GM10266 (cell line): ENCODE measurements at regions not wholly inside any gene's neighbourhood (a gene's known extent, or its start where the extent isn't known, plus 50 kb on each side); places are given as distances from the start of the nearest gene placed in this dataset.

ENCODE experiments used
- DNase-seq: peaks from one replicate; pipeline ENCODE4 v3.0.0; 2012; ENCODE audit errors: extremely low spot score
- TF ChIP-seq, protein P1 (sequence below): IDR thresholded peaks from 2 replicates; pipeline ENCODE4 v1.5.1; 2012; ENCODE audit warnings: mild to moderate bottlenecking, low read depth; ENCODE audit not compliant: control insufficient read depth, insufficient read depth; ENCODE audit errors: missing control alignments

DNA sequence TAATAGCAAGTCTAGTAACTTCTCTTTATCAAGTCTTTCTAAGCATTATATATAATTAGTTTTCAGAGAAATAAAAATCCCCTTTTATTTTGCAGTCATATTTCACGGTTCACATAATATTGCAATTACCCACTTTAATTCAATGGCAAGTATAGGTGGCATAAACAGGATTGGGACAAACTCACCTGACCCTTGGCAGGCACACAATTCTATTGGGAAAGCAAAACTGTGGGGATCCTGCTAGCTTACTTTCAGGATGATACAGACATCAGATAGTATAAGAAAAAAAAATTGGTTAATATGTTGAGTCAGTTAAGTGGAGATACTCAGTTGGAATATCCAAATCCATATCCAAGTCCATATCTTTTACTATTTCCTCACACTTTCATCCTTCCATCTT lies 294.8 kb downstream of the SNX13 start:
- TF ChIP-seq, protein P1, sequence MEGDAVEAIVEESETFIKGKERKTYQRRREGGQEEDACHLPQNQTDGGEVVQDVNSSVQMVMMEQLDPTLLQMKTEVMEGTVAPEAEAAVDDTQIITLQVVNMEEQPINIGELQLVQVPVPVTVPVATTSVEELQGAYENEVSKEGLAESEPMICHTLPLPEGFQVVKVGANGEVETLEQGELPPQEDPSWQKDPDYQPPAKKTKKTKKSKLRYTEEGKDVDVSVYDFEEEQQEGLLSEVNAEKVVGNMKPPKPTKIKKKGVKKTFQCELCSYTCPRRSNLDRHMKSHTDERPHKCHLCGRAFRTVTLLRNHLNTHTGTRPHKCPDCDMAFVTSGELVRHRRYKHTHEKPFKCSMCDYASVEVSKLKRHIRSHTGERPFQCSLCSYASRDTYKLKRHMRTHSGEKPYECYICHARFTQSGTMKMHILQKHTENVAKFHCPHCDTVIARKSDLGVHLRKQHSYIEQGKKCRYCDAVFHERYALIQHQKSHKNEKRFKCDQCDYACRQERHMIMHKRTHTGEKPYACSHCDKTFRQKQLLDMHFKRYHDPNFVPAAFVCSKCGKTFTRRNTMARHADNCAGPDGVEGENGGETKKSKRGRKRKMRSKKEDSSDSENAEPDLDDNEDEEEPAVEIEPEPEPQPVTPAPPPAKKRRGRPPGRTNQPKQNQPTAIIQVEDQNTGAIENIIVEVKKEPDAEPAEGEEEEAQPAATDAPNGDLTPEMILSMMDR, result no peak
- no peak for DNase-seq

DNA sequence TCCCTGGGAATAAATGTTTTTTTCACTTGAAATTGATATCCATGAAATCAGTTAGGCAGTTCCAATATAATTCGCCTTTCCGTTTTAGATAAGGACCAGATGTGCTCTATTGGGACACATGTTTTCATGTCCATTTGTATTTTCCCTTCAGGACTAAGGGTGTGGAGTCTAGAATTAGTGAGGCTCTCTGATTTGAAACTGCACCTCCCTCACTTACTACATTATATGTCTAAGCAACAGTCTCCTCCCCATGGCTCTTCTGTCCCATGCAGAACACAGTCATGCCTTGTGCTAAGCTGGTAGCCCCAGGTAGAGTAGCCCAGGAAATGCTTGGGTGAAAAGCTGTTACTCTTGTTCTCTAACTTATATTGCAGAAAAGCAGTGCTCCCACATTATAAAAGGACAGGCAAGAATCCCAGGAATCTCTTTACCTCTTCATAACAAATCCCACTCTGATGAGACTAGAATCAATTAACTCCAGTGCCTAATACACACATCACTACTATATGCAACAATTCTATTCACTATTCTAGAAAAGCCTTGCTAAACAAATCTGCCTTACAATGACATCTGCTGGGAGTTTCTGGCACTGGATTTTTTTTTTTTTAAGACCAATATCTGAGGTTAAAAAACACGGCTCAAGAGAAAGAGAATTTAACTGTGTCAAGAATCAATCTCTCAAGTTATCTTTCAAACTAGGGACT lies 293.9 kb downstream of the SNX13 start:
- TF ChIP-seq, protein P1, result peak; percentile 17
- DNase-seq, result no peak

DNA sequence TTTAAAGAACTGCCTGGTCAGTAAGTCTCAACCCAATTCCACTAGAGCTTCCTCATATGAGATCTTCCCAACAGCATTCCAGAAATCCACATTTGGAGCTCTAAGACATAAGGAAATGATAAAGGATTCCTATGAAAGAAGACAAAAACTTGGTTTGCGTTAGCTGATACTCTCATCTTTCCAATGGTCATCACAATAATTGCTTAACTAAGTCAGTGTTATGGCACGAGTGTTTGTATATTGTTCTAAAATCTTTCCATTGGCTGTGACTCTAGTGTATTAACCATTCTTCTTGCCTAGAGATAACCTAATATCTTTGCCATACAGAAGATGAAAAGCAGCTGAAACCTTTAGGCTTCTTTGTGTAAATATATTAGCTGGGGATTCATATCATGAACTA lies 289.0 kb downstream of the SNX13 start:
- DNase-seq, result no peak
- TF ChIP-seq, protein P1, result no peak

DNA sequence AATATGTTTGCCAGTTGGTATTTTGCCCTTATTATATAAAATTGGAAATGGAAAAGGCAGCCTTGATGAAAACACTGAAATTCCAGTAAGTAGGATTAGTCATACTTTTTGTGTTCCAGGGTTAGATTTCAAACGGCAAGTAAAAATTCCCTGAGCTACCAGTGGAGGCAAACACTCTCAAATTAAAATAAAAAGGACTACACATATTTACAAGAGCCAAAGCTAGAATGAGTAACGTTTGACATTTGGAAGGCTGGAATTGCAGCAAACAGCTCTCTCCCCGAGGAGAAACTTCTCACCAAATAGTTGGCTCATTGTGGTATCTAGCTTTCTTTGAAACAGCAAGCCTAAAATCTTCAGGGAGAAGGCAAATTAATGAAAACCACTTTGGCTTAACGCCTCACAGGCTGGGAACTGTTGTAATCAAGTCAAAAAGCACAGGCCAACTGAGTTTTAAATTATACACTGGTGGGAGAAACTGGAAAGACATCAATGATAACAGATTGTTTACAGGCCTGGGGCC lies 288.4 kb downstream of the SNX13 start:
- TF ChIP-seq, protein P1, result no peak
- DNase-seq, result no peak

DNA sequence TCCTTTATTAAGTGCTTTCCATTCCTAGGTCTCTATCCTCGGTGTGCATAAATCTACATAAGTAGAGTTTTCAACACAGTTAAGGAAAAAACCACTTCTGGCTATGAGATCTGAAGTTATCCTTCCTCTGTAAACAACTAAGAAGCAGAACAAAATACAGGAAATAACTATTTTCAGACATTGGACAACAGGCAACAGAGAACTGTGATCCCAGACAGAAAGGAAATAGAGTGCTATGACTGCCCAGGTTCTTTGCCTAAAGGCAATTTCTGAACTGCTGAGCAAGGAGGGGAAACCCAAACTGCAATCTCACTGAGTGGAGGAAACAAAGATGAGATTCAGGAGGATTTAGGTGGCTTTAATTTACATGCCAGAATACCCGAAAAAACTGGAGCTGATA lies 285.4 kb downstream of the SNX13 start:
- TF ChIP-seq, protein P1, result no peak
- DNase-seq, result no peak

DNA sequence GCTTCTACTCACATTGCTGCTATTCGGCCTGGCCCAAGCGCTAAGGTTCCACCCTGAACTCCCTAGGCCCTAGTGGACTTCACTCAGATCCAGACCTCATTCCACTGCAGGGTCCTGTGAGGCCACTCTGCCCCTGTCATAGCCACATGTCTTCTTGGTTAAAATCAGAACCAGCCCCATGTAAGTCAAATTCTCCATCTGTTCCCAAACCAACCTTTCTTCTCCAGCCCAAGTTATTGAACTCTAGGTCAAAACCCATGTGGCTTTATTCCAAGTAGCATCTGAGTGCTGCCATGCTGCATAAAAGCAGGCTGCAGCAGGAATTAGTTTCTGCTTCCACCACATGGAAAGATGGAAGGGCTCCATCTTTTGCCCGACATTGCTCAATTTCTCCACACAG lies 281.2 kb downstream of the SNX13 start:
- TF ChIP-seq, protein P1, result no peak
- DNase-seq, result no peak

DNA sequence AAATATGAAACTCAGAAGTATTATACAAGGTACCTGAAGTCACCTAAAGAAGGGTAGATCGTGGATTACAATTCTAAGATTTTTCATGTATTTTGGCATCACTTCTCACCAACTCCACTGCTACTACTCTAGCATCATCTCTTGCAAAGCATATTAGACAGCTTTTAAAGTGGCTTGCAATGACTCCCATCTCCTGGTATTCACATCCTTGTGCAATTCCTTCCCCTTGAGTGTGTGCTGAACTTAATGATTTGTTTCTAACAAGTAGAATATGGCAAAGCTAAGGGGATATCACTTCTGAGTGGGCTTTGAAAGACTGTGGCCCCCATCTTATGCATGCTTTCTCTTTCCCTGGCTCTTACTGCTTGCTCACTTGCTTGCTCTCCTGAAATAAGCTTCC lies 280.2 kb downstream of the SNX13 start:
- no peak for DNase-seq
- TF ChIP-seq, protein P1, result no peak
